ENCODE measurements at regions not wholly inside any gene's neighbourhood (a gene's known extent, or its start where the extent isn't known, plus 50 kb on each side); places are given as distances from the start of the nearest gene placed in this dataset.

DNA sequence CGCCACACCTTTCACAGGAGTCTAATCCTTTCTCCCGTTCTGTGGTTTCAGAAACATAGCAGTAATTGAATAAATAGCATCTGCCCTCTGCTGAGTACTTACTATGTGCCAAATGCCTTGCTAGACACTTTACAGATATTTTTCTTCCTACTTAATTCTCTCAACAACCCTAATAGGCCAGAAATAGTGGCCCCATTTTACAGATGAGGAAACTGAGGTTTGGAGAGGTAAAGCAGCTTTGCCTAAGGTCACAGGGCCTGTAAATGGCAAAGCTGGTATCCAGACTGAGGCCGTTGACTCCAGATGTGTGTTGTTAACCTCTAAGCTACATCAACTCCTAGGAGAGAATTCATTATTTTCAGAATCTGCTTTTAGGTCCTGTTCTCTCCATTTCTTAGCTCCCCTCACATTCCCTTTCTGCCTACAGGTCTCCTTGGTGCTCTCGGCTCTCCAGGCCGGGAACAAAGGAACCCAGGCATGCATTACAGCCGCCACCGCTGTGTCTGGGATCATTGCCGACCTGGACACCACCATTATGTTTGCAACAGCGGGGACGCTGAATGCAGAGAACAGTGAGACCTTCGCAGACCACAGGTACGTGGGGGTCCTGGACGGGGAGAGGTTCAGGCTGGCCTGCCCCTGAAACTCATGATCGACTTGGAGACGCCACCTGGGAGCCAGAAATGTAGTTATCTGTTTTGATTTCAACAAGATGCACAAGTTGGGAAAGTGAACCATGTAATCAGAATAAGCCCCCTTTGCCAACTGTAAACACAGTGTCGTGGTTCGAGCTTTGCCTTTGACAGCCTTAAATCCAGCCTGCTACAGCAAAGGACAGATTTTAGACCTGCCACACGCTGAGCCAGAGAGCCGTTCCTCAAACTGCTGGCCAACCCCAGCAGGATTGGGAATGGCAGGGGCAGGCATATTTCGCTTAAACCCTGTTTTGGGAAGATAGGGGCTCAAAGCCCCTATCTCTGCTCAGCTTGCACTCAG lies 246.5 kb upstream of the TPM1 start:
- TF ChIP-seq, protein P1, sequence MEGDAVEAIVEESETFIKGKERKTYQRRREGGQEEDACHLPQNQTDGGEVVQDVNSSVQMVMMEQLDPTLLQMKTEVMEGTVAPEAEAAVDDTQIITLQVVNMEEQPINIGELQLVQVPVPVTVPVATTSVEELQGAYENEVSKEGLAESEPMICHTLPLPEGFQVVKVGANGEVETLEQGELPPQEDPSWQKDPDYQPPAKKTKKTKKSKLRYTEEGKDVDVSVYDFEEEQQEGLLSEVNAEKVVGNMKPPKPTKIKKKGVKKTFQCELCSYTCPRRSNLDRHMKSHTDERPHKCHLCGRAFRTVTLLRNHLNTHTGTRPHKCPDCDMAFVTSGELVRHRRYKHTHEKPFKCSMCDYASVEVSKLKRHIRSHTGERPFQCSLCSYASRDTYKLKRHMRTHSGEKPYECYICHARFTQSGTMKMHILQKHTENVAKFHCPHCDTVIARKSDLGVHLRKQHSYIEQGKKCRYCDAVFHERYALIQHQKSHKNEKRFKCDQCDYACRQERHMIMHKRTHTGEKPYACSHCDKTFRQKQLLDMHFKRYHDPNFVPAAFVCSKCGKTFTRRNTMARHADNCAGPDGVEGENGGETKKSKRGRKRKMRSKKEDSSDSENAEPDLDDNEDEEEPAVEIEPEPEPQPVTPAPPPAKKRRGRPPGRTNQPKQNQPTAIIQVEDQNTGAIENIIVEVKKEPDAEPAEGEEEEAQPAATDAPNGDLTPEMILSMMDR (IDR thresholded peaks at IDR 0.05; ENCODE audit: insufficient read depth, low read length) = no peak
- no peak for TF ChIP-seq POLR2AphosphoS5 (IDR thresholded peaks at IDR 0.05; ENCODE audit: low read depth)
